SJCRH30 (cell line): ENCODE measurements at regions not wholly inside any gene's neighbourhood (a gene's known extent, or its start where the extent isn't known, plus 50 kb on each side); places are given as distances from the start of the nearest gene placed in this dataset.

Experiments used
- DNase-seq, 2 experiments: peaks; one replicate each; pipeline ENCODE4 v3.0.0-alpha.2; 2015 to 2020
- H3K27ac ChIP-seq: fragments of 250-450 bp; sonication (Bioruptor Pico); 2 replicates; pipeline ENCODE4 v1.5.1; 2020; ENCODE audit warnings: mild to moderate bottlenecking, moderate library complexity
- H3K27me3 ChIP-seq: fragments of 250-450 bp; sonication (Bioruptor Pico); 2 replicates; pipeline ENCODE4 v1.5.1; 2020; ENCODE audit warnings: mild to moderate bottlenecking, moderate library complexity
- H3K36me3 ChIP-seq: fragments of 250-450 bp; sonication (Bioruptor Pico); 2 replicates; pipeline ENCODE4 v1.5.1; 2020; ENCODE audit warnings: mild to moderate bottlenecking, moderate library complexity
- H3K4me1 ChIP-seq: fragments of 250-450 bp; sonication (Bioruptor Pico); 2 replicates; pipeline ENCODE4 v1.5.1; 2020; ENCODE audit warnings: mild to moderate bottlenecking, moderate library complexity
- H3K4me3 ChIP-seq: fragments of 250-450 bp; sonication (Bioruptor Pico); 2 replicates; pipeline ENCODE4 v1.5.1; 2020; ENCODE audit warnings: mild to moderate bottlenecking, moderate library complexity
- H3K9me3 ChIP-seq: fragments of 250-450 bp; sonication (Bioruptor Pico); replicated peaks from 2 replicates; pipeline ENCODE4 v1.5.1; 2020; ENCODE audit warnings: mild to moderate bottlenecking, moderate library complexity

DNA sequence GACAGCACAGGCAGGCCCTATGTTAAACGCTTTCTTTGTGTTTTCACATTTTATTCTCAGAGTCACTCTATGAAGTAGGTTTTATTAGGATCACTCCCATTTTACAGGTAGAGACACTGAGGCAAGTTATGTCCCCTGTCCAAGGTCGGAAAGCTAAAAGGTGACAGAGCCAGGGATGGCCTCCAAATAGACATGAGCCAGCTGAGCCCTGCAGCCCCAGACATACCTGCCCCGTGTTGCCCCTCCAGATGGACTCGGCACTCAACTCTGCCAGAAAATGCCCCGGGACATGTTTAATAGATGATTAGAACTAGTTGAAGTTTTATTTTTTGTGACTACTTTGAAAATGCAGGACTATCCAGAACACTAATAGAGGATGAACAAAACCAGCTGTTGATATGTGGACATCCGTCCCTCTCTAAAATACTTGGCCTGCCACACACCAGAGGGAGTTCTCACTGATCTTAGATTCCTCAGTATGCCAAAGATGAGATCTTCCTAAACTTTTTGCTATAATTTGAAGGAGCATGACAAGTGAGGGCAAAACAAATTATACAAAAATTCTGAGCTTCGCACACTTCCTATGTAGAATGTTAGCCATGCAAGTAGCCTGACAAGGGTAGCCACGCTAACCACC is 258.6 kb upstream of the ADAMTS16 start:
- Histone ChIP-seq H3K27ac (no peak overlapping the region), H3K9me3 (no peaks in the 10 kb centered on the region), H3K4me1 (no peaks in the 10 kb centered on the region), H3K27me3 (no peaks in the 10 kb centered on the region), H3K36me3 (no peaks in the 10 kb centered on the region), H3K4me3 (no peak overlapping the region)
- DNase-seq, result no peak

DNA sequence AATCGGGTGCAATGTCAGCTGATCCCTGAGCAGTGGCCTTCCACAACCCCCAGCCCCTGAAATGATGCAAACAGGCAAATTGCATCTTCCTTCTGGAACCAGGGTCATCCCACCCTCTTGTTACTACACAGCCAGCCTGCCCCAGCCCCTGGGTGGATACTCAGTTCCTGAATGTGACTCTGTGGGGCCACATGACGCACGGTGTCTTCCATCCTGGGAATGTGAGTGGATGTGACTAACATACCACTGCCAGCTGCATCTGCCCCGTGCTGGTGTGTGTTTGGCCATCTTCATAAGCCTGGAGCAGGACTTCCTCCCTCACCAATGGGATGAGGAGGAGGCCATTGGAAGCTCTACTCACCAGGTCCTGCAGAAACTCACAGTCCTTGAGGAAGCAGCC is 257.9 kb upstream of the ADAMTS16 start:
- H3K27me3 ChIP-seq, result no peaks in the 10 kb centered on the region
- no peak overlapping the region for H3K27ac ChIP-seq
- DNase-seq, result no peak
- H3K4me3 ChIP-seq, result no peak overlapping the region
- no peaks in the 10 kb centered on the region for H3K9me3 ChIP-seq
- no peaks in the 10 kb centered on the region for H3K36me3 ChIP-seq
- H3K4me1 ChIP-seq, result no peaks in the 10 kb centered on the region

DNA sequence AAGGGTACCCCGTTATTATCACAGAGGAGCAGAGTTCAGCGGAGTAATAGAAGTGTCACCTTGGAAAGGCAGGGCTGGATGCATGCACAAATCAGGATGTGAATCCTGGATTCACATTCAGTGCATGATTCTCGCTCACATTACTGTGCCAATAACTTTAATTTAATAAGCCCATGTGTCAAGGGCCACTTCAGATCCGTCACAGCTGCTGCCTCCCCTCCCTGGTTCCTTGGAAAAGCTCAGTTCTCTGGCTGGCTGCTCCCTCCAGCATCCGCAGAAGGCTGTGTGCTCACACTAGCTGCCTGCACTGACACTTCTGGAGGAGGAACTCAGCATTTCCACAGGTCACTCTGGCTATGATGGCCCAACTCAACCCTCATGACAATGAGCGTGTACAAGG is 256.8 kb upstream of the ADAMTS16 start:
- DNase-seq, result no peak
- Histone ChIP-seq H3K4me3 (no peak overlapping the region), H3K27ac (no peak overlapping the region), H3K27me3 (no peaks in the 10 kb centered on the region), H3K9me3 (no peaks in the 10 kb centered on the region), H3K36me3 (no peaks in the 10 kb centered on the region), H3K4me1 (no peaks in the 10 kb centered on the region)

DNA sequence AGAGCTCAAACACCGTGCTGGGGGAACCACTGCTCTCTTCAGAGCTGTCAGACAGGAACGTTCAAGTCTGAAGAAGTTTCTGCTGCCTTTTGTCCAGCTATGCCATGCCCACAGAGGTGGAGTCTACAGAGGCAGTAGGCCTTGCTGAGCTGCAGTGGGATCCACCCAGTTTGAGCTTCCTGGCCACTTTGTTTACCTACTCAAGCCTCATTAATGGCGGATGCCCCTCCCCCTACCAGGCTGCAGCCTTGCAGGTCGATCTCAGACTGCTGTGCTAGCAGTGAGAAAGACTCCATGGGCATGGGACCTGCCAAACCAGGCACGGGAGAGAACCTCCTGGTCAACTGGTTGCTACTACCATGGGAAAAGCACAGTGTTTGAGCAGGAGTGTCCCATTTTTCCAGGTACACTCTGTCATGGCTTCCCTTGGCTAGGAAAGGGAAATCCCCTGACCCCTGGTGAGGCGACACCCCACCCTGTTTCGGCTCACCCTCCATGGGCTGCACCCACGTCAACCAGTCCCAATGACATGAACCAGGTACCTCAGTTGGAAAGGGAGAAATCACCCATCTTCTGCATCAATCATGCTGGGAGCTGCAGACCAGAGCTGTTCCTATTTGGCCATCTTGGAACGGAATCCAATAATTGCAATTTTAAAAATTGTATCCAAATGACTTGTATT is 246.9 kb upstream of the ADAMTS16 start:
- Histone ChIP-seq H3K4me3 (no peak overlapping the region), H3K4me1 (no peaks in the 10 kb centered on the region), H3K27ac (no peak overlapping the region), H3K36me3 (no peaks in the 10 kb centered on the region), H3K9me3 (no peaks in the 10 kb centered on the region), H3K27me3 (no peaks in the 10 kb centered on the region)
- DNase-seq, result no peak

DNA sequence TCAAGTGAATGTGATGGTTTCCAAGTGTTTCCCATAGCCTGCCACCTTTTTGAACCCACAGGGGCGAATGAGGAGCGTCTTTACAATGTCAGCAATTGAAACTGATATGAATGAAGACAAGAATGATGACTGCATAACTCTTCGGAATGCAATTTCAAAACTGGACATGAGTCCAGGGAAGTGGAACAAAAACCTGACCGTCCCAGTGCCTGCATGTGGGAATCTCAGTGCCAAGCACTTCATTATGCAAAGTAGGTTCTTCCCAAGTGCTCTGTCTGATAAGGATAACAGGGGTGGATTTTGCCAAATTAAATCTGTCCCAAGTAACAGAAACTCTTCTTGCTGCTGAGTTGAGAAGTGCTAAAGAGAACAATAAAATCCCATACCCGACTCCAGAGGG is 243.8 kb upstream of the ADAMTS16 start:
- no peak for DNase-seq
- Histone ChIP-seq H3K4me3 (no peak overlapping the region), H3K27ac (no peak overlapping the region), H3K9me3 (no peaks in the 10 kb centered on the region), H3K4me1 (no peaks in the 10 kb centered on the region), H3K36me3 (no peaks in the 10 kb centered on the region), H3K27me3 (no peaks in the 10 kb centered on the region)

DNA sequence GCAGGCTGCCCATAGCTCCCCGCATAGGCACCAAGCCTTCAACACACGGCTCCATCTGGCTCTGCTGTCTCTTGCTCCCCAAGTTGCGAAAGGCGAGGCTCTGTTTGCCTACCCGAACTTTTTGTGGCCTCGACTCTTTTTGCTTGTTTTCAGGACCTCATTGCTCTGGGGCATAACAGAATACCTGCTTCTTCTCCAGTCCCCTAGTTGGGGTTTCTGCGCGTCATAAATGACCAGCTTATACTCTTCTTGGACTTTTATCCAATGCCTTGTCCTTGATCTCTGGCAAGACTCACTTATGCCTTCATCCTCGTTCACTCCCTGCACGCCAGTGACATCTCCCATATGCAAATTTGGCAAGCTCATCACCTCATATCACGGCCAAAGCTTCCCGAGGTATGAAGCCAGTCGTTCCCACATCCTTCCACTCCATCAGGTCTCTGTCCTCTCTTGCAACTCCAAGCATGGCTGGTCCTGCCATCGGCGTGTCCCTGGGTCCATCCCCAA is 238.8 kb upstream of the ADAMTS16 start:
- Histone ChIP-seq H3K4me3 (no peak overlapping the region), H3K9me3 (no peaks in the 10 kb centered on the region), H3K36me3 (no peaks in the 10 kb centered on the region), H3K27ac (no peak overlapping the region), H3K27me3 (no peaks in the 10 kb centered on the region), H3K4me1 (no peaks in the 10 kb centered on the region)
- DNase-seq, result no peak

DNA sequence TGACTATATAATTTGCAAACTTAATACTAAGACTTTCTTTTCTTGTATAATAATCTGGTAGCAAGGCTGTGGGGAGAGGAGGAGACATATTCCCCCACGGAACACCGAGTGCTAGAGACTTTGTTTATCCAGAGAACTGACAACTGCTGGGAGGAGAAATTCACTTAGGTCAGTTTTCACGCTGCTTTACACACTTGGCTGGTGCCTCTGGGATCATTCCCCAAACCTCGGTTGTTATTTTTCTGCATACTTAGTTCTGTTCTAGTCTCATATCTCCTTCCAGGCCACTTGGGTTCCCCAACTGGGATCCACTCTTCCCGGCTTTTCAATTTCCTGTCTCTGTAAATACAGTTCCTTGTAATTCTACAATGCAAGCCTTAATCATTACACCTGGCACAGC is 238.2 kb upstream of the ADAMTS16 start:
- H3K27ac ChIP-seq, result no peak overlapping the region
- no peak overlapping the region for H3K4me3 ChIP-seq
- no peaks in the 10 kb centered on the region for H3K4me1 ChIP-seq
- H3K27me3 ChIP-seq, result no peaks in the 10 kb centered on the region
- no peaks in the 10 kb centered on the region for H3K36me3 ChIP-seq
- H3K9me3 ChIP-seq, result no peaks in the 10 kb centered on the region
- DNase-seq, result no peak

DNA sequence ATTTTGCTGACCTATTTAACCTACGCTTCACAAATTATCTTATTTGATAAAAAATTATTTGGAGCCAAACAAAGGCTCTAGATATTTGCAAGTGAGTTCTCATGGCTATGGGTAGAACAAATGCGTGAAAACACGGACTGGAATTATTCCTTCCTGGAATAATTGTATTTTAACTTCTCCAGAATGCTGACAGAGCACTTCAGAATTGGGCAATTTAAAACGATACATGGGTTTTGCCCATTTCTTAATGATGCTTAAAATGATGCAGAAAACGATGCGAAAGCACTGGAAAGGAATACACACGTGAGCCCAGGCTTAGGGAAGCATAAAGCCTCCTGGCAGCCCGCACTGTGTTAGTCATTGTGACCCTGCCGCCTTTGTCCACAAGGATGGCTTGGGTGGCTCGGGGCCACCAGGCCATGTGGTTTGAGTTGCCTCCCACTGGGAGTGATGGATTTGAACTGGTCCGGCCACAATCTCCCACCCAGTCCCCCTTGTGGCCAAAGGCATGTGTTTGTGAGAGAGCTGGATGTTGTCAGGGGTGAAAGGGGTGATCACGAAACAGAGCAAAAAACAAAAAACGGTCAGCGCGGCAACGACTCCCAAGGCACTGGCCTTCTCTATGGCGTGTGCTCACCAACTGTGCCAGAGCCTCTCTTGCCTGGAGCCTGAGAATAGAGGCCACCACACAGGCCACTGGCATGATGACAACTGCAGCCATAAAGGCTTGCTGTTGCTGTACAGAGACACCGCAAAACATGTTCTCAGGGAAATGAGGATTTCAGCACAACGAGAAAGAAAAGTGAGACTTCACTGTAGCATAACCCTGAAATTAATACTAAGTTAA is 234.2 kb upstream of the ADAMTS16 start:
- no peak overlapping the region for H3K27ac ChIP-seq
- no peaks in the 10 kb centered on the region for H3K4me1 ChIP-seq
- DNase-seq, result no peak
- no peaks in the 10 kb centered on the region for H3K36me3 ChIP-seq
- H3K9me3 ChIP-seq, result no peaks in the 10 kb centered on the region
- H3K27me3 ChIP-seq, result no peaks in the 10 kb centered on the region
- no peak overlapping the region for H3K4me3 ChIP-seq

DNA sequence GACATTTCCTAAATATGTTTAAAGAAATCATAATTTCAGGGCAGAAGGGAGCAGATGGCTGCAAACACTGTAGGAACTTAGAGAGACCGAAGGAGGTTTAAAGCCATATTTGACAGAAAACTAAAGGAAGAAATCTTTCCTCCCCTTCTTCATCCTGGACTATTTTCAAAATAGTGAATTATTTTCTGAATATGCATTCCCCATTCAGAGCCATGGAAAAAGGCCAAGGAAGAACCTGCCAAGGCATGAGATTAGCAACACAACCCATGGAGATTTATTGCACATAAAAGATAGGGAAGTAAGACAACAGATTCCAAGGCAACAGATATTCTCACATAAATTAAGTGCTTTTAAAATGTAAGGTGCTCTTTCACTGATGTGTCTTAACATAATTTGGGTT is 233.3 kb upstream of the ADAMTS16 start:
- DNase-seq, result no peak
- Histone ChIP-seq H3K4me3 (no peak overlapping the region), H3K9me3 (no peaks in the 10 kb centered on the region), H3K36me3 (no peaks in the 10 kb centered on the region), H3K27ac (no peak overlapping the region), H3K27me3 (no peaks in the 10 kb centered on the region), H3K4me1 (no peaks in the 10 kb centered on the region)

DNA sequence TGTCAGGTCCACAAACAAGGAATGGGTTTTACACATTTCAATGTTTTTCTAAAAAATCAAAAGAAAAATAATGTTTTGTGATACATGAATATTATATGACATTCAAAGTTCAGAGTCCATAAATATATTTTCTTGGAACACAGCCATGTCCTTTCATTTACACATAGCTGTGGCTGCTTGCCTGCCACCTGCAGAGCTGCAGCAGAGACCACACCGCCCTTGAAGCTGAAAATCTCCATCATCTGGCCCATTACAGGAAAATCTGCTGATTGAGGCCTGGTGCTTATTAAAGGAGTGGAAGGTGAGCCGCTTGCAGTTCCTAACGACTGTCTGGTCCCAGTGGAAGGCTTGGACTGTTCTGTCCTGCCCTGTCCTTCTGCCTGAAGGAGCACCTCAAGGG is 232.6 kb upstream of the ADAMTS16 start:
- Histone ChIP-seq H3K9me3 (no peaks in the 10 kb centered on the region), H3K36me3 (no peaks in the 10 kb centered on the region), H3K4me3 (no peak overlapping the region), H3K27me3 (no peaks in the 10 kb centered on the region), H3K27ac (no peak overlapping the region), H3K4me1 (no peaks in the 10 kb centered on the region)
- no peak for DNase-seq

DNA sequence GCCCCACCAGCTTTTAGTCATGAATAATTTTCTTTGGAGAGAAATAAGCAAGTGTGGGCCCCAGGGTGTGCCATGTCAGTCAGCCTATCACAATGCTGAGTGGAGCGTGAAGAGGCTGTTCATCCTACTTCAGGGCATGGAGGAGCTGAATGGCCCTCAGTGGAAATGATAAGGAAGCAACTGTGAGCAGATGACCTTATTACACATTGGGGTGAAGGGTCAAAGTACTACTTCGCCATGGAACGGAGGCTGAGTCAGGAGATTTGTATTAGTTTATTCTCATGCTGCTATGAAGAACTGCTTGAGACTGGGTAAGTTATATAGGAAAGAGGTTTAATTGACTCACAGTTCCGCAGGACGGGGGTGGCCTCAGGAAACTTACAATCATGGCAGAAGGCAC is 231.0 kb upstream of the ADAMTS16 start:
- no peak overlapping the region for H3K27ac ChIP-seq
- H3K9me3 ChIP-seq, result no peaks in the 10 kb centered on the region
- H3K4me3 ChIP-seq, result no peak overlapping the region
- no peaks in the 10 kb centered on the region for H3K36me3 ChIP-seq
- DNase-seq, result no peak
- H3K4me1 ChIP-seq, result no peaks in the 10 kb centered on the region
- no peaks in the 10 kb centered on the region for H3K27me3 ChIP-seq

DNA sequence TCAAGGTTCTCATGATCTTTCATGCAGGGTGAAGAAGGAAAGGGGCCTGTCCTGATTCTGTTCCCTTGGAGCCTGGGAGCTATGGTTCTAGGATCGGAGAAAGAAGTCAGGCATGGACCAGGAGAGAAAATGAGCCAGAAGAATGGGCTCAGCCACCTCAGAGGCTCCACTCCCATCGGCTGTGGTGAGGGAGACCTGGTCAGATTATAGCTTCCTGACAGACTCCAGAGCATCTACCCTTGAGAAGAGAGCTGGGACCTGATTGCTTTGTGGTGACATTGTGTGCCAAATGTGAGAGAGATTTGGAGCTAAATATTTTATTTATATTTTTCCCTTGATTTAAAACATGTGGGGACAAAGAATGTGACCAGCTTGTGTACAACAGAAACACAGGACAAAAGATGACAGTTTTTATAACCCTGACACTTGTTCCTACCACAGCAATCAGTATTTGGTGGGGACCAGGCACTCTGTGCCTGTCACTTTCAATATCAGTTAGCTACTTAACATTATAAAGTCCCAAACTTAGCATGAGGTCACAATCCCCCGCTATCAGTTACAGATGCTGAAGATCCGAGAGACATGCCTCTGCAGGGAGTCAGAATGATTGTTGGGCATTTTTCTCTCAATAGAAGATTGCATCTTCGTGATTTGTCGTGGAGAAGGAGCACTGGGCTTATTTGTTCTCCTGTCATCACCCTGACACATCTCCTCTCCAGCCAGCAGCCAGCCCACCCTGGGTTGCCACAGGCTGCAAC is 228.3 kb upstream of the ADAMTS16 start:
- H3K4me1 ChIP-seq, result no peaks in the 10 kb centered on the region
- H3K27ac ChIP-seq, result no peak overlapping the region
- DNase-seq, result no peak
- no peaks in the 10 kb centered on the region for H3K9me3 ChIP-seq
- H3K4me3 ChIP-seq, result no peak overlapping the region
- H3K36me3 ChIP-seq, result no peaks in the 10 kb centered on the region
- H3K27me3 ChIP-seq, result no peaks in the 10 kb centered on the region

DNA sequence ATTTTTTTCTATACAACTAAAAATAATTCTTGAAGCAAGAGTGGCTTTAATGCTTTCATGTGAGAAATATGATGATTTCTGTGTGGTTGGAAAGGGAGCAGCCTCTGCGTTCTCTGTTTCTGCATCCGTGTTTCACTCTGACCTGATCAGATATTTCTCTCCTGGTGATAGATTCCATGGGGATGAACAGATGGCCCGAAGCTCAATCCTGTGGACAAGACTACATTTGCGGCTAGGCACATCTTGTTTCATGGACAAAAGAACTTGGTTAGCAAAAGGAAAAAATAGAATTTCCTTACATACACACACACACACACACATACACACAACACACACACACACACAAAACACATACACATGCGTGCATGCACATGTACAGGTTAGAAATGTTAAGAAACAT is 218.2 kb upstream of the ADAMTS16 start:
- Histone ChIP-seq H3K9me3 (no peaks in the 10 kb centered on the region), H3K36me3 (no peaks in the 10 kb centered on the region), H3K4me1 (no peaks in the 10 kb centered on the region), H3K4me3 (no peak overlapping the region), H3K27ac (no peak overlapping the region), H3K27me3 (no peaks in the 10 kb centered on the region)
- no peak for DNase-seq

DNA sequence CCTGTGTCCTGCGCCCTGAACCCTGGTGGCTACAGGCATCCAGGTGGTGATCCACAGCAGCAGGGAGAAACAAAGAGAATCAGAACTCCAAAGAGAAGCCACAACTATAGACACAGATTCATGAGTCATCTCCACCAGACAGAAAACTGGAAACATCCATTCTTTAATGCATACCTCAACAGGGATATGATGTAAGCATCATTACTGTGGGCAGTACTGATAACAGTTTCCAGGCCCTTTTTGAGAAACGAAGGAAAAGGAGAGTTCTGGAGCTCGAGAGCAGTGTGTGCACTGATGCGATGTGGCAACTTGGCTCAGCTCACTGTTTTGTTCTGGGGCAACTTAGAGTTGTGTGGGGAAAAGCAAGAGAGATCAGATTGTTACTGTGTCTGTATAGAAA is 215.6 kb upstream of the ADAMTS16 start:
- DNase-seq, result no peak
- Histone ChIP-seq H3K9me3 (no peaks in the 10 kb centered on the region), H3K27ac (no peak overlapping the region), H3K4me1 (no peaks in the 10 kb centered on the region), H3K36me3 (no peaks in the 10 kb centered on the region), H3K4me3 (no peak overlapping the region), H3K27me3 (no peaks in the 10 kb centered on the region)

DNA sequence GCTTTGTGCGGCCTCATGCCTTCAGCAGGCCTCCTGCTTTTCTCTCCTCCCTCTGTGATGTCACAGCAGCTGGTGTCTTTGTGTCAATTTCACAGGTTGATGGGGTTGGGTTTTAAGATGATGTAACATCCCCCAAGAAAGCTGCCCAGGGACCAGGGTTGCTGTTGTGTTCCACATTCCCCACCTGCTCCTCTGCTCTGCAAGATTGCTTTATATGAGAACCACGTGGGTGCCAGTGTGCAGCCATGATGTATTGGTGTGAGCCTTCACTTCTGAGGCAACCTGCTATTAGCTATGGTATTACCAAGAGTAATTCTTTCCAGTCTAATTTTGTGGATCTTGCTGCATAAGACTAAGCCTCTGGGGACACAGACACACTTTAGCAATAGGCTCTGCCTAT is 213.0 kb upstream of the ADAMTS16 start:
- no peaks in the 10 kb centered on the region for H3K4me1 ChIP-seq
- no peaks in the 10 kb centered on the region for H3K9me3 ChIP-seq
- no peaks in the 10 kb centered on the region for H3K27me3 ChIP-seq
- no peaks in the 10 kb centered on the region for H3K36me3 ChIP-seq
- H3K27ac ChIP-seq, result no peak overlapping the region
- H3K4me3 ChIP-seq, result no peak overlapping the region
- no peak for DNase-seq
